Bone marrow (tissue), 2 donors: ENCODE measurements at regions not wholly inside any gene's neighbourhood (a gene's known extent, or its start where the extent isn't known, plus 50 kb on each side); places are given as distances from the start of the nearest gene placed in this dataset.
A peak's percentile ranks its signal among the peaks of the same experiment; 100 is the strongest.
"Not testable (repeated sequence)": the region's sequence is repeated elsewhere in the genome, so short reads cannot be mapped to it uniquely, and the experiment has no call there.

Experiments
- DNase-seq, 2 donors: peaks; one replicate each; lab custom pipeline; 2025; lab: John Stamatoyannopoulos, UW

DNA sequence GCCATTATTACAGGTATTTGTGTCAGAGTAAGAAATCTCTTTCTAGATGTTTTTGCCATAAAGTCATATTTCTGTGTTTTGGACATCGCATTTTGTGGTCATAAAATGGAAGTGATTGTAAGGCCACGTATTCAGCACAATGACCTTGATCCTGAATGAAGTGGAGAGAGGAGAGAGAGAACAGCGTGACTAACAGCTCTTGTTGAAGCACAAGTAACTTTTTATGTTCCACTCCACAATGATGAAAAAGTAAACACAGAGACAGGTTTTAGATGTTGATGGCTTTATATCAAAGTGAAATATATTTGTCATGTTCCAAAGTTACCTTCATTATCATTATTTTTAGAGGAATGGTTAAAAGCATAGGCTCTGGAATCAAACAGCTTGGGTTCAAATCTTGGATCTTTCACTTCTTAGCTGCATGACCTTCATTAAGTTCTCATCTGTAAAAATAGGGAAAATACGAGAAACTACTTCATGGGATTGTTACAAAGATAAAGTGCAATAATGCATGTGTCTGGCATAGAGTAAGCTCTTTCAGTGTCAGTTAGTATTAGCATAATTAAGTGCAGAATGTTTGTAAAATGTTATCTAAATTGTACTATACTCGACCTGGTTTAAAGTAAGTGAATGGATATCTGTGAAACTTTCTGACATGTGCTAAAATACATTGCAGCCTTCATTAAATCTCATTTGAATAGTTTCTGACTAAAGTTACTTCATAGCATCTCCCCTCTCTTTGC lies 341.5 kb upstream of the DNAJC19 start:
- no peak for DNase-seq

DNA sequence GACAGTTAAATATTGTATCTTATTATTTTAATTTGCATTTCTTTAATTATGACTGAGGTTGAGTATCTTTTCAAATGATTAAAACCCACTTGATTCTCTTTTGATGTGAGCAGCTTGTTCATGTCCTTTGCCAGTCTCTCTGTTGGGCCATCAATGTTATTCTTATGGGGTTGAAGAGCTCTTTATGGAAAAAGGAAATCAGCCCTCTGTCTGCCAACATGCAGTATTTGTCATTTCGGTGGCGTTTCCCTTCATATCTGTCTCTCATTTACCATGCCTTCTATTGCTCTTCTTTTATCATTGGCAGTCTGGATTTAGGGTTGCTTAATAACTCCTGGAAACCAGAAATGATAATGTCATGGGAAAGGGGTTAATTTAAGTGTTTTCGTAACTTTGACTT lies 340.7 kb upstream of the DNAJC19 start:
- DNase-seq = no peak

DNA sequence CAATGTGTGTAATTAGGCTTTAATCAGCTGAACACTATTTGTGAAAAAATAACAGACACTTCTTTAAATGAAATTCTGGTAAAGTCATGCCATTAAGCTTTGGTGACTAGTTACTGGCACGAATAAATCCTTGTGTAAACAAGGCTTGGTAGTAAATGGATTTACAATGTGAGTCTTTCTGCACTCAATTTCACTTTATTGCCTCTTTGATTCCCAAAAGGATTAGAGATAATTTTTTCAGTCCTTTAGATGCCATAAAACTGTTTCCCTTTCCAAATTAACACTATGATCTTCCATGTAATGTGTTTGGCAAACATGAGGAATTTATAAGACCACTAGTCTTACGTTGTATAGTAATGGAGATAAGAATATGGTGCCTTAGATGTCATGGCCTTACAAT lies 339.5 kb upstream of the DNAJC19 start:
- no peak for DNase-seq

DNA sequence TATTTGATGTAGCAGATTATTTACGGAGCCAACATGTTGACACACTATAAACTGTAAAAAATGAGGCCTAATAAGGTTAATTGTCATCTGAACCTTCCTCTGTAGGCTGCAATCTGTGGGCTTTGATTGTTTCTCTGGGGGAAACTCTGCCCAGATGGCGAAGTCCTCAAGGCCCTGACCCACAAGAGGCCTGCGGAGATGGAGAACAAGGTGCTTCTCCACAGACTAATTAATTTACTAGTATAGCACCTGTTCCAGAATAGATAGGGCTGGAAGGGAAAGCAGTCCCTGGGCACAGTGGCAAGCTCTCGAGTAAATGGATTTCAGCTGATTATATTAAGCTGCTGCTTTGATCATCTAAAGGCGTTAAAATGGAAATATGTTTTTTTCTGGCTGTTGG lies 338.8 kb upstream of the DNAJC19 start:
- DNase-seq = no peak

DNA sequence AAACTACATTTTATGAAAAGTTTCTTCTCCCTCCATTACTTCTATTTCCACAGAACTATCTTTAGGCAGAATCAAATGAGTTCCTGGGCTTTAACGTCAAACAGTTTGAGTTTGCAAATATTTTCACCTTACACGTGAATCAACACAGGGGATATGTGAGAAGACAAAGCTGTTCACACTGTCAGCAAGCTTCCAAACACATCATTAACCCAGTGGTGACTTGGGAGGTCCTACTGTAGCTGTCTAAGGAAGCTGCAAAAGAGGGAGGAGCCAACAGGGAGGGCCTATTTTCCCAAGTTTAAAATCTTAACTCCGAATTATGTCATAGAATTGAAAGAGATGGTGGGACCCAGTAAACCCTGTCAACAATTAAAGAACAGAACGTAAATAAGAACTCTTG lies 337.8 kb upstream of the DNAJC19 start:
- DNase-seq = no peak

DNA sequence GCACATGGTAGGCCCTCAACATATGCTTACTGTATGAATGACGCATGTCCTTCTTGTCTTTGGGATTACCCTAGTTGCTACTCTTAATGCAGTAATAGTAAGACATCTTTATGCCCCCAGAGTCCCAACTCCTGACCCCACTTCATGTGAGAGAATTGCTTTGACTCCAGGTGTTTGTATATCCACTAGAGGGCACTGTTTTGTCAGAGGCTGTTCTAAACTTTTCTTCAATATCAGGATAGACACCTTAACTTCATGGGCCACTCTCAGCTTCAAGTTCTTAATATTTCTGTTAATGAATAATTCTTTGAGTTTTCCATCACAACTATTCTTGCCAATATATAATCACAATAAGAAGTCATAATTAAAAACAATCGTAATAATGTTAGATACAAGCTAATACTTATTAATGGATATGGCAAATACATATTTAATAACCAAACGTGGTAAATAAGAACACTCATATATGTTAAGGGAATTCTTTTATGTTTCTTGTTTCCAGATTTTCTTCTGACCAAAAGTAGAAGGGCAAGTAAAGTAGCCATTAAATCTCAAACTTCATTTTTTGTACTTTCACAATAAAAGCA lies 337.2 kb upstream of the DNAJC19 start:
- peak in 1 of 2 donors; percentile 14 for DNase-seq

DNA sequence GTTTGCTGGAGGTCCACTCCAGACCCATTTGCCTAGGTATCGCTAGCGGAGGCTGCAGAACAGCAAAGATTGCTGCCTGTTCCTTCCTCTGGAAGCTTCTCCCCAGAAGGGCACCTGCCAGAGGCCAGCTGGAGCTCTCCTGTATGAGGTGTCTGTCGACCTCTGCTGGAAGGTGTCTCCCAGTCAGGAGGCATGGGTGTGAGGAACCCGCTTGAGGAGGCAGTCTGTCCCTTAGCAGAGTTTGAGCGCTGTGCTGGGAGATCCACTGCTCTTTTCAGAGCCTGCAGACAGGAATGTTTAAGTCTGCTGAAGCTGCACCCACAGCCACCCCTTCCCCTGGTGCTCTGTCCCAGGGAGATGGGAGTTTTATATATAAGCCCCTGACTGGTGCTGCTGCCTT lies 335.0 kb upstream of the DNAJC19 start:
- DNase-seq = not testable (repeated sequence)

DNA sequence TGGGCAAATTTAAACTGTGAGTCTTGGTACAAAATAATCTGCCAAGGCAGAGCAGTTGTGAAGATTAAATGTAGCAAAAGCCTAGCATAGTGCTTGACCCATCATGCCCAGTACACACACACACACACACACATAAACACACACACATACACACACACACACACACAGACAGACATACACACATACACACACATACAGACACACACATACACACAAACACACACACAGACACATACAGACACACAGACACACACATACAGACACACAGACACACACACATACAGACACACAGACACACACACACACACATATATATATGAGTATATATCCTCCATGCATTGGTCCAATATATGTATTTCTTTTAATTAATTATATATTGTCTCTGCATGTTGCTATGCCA lies 328.8 kb upstream of the DNAJC19 start:
- DNase-seq = no peak

DNA sequence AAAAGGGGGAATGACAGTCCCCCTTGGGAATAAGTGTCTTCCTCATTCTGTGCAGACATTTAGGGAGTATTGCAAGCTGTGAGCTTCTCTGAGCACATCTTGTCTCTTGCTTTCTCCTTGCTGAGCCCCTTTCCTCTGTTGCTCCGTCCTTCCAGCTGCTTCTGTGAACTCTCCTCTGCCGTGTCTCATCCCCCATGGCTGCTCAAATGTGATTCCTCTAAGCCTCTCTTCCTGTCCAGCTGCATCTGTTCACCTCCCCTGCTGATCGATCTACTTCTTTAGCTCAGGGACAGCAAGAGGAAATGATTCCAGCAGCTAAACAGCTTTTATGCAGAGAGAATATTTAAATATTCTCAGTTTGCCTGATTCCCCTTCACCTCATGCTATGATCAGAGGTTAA lies 328.0 kb upstream of the DNAJC19 start:
- DNase-seq = no peak

DNA sequence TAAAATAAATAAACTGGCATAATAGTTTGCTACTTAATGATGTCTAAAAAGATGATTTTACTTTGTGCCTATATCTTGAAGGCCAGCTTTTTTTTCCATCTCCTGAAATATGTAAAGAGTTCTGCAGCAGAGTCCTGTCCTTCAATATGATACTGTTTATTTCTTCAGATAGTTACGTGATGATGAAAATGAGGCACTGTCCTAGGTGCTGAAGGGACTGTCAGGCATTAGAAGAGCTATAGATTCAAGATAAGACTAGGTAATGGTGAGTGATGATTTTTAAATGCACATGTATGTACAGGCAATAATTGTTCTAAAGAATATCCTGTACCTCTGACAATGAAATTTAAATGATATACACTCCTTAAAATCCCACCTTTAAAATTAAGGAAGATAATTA lies 326.9 kb upstream of the DNAJC19 start:
- no peak for DNase-seq

DNA sequence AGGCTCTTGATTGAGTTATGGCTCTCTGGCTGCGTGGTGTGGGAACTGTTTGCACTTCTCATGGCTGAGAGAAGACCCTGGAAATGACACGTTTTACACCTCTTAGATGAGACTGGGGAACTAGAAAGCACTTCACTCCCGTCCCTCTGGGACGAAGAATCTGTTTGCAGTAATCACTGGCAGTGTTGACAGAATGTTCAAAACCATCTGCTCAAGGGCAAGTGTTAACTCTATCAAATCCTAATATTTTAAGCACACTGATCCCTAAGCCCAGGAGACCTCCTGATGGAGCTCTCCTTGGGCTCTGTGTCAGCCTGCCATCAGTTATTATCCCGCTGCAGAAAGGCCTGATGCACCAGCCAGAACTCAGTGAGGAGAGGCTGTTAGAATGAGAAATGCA lies 323.8 kb upstream of the DNAJC19 start:
- DNase-seq = no peak

DNA sequence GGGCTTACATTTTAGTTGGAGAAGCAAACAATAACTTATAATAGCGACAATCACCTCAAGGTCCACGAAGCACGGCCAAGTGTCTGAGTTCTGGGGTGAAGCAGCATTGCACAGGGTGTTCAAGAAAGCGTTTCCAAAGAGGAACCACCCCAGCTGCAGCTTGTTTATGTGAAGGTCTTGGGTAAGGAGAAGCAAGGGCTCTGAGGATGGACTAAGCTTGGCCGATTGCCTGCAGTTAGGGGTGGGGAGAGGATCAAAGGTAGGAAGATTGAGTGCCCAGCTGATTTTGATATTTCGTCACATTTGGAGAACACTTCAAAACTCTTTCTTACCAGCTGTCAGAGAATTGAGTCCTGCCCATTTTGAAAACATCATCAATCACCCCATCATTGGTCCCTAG lies 321.6 kb upstream of the DNAJC19 start:
- no peak for DNase-seq

DNA sequence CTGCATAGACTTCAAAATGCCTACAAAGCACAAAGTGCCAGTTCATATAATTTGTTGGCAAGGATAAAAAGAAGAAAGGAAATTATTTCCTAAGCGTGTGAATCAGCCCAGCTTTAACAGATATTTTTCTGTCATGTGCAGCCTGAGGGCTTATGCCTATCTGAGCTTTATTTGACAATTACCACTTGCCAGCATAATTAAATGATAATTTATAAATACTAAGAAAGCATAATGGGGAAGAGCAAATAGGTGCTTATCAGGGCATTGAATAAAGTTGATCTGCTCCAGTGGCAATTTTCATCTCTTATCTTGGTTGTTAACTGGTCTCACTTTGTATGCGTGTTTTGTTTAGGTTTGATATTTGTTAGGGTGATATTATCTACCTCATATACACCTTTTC lies 313.4 kb upstream of the DNAJC19 start:
- DNase-seq = no peak

DNA sequence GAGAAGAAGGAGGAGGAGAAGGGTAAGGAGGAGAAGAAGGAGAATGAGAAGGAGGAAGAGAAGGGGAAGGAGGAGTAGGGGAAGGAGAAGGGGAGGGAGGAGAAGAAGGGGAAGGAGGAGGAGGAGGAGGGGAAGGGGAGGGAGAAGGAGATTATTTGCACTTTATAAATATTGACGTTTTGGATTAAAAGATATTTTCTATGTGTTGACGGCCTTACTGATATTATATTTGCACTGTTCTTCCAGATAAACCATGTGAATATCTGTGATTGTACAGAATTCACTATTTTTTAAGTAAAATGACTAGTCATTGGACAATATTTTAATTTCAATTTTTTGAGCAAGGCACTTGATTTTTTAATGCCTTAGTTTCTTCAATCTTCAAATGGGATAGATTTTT lies 310.5 kb upstream of the DNAJC19 start:
- no peak for DNase-seq

DNA sequence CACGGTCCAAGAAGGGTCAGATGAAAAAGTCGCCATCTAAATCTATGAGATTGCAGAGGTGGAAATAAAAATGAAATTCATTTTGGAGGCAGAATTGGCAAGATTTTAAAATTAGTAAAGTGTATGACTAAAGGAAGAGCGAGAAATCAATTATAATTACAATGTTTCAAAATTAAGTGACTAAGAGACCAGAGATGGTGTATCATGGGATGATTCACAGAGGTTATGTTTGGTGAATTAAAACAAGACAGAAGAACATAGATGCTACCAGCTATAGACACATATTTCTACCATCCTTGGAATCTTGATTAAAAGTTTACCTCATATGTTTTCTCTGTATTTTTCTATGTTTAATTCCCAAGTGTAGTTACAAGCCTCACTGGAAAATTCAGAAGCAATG lies 308.9 kb upstream of the DNAJC19 start:
- DNase-seq = no peak

DNA sequence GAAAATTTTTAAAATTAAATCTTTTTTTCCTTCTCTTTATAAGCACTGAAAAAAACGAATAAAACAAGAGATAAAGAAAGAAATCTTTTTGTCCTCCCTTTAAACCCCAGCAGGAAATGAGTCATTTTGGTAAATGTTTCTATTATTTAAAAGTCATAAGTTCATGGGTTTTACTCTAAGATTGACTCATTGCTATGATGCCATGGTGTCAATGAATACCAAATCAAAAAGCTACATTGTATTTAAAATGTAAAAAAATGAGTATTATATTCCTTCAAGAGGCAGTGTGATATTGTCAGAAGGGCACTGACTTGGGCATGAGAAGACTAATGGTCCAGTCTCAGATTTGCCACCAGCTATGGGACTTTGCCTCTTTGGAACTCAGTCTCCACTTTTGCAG lies 303.4 kb upstream of the DNAJC19 start:
- no peak for DNase-seq

DNA sequence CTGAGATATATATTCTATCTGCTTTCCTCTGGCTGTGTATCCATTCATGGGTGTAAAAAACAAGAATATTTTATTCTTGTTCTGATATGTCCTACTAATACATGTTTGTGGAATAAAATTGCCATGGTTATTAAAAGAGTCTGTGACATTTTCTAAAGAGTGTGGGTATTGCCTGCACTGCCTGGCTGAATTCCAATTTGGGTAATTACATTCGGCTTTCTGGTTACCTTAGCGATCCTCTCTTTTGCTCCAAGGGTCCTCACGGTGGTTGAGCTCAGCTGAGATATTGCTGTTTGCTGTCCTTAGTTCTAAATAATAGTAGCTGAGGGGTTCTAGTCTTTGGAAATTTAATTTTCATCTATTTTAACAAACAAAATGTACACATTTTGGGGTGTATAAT lies 301.4 kb upstream of the DNAJC19 start:
- DNase-seq = no peak

DNA sequence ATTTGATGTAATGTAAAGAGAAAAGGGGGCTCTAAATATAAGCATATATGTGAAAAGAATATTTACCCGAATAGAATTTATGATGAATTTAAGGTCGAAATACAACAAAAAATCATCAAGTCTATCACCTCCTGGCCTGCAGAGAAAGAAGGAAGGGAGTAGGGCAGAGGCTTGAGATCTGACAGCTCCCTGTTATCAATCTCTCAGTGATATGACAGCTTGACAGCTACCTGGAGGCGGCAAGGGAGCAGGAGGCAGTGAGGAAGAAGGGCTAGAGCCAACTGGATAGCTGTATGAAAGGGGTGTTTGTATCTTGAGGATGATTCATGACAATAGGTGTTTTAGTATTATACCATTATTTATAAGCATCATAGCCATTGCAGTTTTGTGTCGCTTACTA lies 299.8 kb upstream of the DNAJC19 start:
- no peak for DNase-seq

DNA sequence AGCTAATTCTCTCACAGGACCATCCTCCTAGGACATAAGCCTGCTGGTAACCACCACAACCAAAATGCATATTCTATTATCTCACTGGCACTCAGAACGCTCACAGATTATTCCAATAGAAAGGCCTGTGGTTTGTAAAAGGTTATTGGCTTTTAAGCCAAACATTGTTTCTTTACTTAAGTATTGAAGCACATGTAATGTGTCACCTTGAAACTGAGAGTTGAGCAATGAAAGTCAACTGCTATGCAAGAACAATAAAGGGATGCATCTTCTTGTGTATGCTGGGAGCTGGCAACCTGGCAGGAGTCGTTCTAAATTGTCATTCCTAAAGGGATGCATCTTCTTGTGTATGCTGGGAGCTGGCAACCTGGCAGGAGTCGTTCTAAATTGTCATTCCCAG lies 298.6 kb upstream of the DNAJC19 start:
- DNase-seq = no peak

DNA sequence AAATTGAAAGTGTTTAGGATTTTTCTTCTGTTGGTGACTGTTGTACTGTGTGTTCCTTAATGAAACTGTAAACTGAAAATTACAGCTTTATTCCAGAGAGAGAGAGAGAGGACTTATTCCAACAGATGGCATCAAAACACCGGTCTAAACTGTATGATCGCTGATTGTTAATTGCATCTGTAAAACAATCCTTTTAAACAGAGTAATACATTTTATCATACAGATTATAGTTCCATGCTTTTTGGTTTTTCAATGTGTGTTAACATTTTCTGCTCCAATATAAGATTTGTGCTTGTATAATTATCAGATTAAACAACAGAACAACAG lies 289.7 kb upstream of the DNAJC19 start:
- DNase-seq = no peak

DNA sequence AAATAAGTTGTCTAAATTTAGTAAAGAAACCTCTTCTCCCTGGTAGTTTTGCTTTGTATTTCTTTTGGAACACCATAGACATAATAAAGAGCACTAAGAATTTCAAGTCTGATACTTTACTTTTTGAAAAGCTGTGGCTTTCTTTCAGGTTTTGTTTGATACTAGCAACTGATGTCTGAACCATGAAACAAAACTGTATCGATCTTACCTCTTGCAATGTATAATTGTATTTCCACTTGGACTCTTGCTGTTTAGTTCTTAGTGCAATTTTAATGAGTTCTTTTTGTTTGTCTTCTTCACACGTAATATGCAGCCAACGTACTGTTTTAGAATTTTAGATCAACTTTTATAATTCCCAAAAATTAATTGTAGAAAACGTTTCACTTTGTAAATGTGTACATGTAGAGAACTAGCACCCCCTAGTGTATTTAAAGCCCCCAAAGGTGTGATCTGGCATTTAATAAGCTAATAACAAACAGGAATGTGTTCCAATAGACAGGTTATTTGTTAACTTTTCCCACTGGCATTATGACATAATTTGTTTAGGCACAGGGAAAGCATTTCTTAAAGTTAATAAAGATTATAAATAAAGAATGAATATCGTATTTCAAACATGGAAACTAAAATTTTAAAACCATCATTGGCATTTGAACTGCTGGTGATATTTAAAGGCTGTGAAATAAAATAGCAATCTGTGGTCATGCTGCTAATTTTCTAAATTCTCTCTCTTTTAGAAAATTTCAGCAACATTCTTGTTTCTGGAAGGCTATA lies 289.1 kb upstream of the DNAJC19 start:
- no peak for DNase-seq

DNA sequence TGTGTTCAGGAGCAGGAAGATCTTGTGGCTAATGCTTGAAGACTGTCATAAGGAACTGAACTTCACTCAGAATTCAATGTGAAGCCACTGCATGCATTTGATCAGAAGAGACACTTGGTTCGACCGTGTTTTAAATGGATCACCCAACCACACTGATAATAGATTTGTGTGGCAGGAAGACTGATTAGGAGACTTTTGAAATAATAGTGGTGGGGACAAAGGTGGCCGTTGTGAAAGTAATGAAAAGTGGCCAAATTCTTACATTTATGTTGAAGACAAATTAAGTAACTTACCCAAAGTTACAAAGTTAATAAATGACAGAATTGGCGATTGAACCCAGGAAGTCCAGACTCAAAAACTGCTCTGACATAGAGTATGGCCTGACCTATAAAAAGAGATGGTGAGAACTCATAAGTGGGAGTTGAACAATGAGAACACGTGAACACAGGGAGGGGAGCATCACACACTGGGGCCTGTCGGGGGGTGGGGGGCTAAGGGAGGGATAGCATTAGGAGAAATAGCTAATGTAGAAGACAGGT lies 286.9 kb upstream of the DNAJC19 start:
- no peak for DNase-seq

DNA sequence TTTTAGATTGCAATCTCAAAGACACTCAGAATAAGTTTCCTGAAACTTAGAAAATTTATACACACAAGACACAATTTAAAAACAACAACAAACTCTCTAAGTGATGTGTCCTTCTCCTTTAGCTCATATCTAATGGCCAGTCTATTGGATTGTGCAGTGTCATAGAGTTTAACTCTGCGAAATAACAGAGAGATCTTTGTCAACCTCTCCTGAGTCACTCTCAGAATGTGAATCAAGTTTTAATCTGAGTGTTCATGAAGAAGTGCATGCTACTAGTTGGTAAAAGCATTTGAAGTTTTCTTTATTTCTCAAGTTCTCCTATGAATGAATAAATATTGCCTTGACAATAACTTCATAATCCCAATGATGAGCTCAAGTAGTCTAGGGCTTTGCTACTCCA lies 284.5 kb upstream of the DNAJC19 start:
- DNase-seq = no peak
